ENCODE measurements at regions not wholly inside any gene's neighbourhood (a gene's known extent, or its start where the extent isn't known, plus 50 kb on each side); places are given as distances from the start of the nearest gene placed in this dataset.

DNA sequence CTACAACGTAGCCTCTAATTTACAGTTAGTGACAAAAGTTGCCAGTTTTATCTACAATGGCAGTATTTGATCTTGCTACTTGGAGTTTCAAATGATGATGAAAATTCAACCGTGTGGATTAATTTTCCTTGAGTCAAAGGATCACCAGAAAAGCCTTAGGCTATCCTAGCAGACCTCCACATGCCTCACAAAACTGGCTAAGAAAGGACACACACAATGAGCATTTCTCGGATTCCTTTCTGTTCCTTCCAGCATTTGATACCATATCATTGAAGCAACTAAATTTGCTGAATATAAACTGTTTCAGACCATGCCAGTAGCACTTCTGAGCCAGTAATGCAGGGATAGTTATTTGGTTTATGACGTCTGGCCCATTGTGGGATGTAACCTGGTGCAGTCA lies 587.4 kb upstream of the MDFIC2 start:
- no peak for DNase-seq

DNA sequence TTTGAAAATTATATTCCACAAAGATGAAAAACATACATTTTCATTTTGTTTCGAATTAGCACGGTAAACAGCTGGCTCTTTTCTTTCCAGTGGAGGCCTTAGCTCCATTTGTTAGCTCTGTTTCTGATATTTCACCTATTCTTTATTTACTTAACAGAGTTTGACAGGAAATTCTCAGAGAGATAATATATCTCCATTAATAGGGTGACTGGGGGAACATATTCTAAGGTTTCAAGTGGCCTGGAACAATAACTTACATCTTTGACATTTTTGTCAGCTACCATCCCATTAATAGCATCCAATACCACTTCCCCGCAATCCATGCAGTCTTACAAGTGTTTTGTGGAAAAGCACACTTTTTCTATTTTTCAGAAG lies 577.6 kb upstream of the MDFIC2 start:
- no peak for DNase-seq

DNA sequence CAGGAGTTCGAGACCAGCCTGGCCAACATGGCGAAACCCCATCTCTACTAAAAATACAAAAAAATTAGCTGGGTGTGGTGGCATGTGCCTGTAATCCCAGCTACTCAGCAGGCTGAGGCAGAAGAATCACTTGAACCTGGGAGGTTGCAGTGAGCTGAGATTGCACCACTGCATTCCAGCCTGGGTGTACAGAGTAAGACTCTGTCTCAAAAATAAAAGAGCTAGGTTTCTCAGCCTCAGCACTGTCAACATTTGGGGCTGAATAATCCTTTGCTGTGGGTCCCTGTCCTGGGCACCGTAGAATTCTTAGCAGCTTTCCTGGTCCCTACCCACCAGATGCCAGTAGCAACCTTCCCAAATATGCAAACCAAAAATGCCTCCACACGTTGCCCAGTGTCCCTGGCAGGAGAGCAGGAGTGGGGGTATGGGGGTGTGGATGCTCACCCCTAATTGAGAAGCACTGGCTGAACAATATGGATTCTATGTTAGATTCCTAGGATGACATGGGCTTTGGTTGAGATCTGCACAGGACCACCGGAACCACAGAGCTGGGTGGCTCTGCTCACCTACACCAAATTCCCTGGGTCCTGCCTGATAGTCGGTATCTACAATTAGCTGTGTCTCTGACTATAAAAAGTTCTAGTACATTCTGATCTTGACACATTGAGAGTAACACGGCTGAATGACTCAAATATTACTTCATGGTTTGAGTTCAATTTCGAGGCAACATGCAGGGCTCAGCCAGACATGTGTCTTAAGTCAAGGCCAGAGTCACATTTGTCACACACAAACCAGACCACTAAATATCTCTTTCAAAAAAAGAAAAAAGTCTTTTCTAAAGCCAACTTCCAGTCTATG lies 577.0 kb upstream of the MDFIC2 start:
- DNase-seq = no peak

DNA sequence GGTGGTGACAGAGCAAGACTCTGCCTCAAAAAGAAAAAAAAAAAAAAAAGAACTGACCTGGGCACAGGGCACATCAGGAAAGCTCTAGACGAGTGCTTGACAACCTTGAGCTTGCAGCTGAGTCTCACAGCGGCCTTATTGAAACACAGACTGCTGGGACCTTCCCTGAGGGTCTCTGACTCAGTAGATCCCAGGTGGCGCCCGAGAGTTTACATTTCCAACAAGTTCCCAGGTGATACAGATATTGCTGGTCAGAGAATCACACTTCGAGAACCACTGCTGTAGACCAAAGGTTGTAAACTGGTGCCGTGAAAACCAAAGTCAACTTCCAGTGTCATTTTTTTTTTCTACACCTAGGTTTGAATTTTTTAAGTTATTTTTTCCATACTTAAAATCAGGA lies 573.2 kb upstream of the MDFIC2 start:
- no peak for DNase-seq

DNA sequence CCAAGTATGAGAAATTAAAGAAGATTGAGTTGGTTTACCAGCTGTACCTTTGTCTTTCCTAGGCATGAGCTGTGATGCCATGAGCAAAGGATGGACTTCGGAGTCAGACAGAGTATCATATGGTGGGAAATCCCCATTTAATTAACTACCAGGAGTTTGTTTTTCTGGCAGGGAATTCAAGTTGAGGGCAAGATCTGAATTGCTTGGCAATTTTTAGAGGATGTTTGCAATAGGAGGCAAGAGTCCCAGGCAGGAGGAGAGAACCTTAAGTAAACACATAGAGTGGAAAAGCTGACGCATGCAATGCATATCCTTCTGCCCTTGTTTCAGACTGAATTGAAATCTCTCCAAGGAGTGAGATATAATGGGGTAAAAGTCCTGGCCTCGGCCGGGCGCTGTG lies 569.7 kb upstream of the MDFIC2 start:
- no peak for DNase-seq

DNA sequence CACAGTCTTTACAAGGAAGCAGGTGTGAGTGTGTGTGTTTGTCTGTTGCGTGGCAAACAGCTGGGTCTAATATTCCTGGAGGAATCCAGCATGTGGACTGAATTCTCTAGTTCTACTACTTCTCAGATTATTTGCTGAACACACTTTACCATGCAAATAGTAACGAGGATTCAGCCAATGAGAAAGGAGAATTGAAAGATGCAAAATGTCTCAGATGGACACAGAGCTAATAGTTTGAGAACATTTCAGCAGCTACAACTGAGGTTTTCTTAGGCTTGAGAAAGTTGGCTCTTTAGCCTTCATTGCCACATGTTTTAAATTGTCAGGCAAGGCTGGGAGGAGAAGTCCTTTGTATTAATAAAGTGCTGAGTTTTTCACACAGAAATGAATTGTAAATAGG lies 568.0 kb upstream of the MDFIC2 start:
- no peak for DNase-seq

DNA sequence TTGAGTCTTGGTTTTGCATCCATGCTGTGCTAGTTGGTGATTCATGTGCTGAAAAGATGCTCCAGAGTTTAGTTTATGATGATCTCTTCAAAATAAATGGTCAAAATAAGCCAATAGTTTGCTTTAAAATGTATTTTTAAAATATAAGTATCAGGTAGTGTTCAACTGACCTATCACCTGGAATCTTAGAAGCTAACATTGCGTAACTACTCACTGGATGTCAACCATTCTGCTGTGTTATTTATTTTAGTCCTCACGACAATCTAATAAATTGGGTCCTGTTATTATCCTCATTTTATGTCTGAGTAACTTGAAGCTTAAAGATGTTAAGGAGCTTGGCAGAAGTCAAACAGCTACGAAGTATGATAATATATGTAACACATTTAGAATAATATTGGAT lies 563.7 kb upstream of the MDFIC2 start:
- no peak for DNase-seq

DNA sequence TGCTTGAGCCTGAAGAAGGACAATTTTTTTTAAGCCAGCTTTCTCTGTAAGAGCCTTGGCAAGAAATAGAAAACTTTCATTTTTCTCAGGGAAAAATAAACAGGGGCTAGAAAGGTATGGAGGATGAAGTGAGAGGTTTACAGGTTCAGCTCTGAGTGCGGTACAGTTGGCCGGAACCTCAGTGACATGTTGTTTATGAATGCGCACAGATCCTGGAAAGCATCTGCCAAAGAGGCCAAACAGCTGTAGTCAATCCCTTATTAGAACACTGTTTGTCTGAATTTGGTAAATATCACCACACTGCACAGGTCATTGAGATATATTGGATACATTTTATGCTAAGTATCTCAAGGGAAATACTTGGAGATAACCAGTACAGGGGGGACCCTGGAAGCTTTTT lies 561.8 kb upstream of the MDFIC2 start:
- DNase-seq = no peak

DNA sequence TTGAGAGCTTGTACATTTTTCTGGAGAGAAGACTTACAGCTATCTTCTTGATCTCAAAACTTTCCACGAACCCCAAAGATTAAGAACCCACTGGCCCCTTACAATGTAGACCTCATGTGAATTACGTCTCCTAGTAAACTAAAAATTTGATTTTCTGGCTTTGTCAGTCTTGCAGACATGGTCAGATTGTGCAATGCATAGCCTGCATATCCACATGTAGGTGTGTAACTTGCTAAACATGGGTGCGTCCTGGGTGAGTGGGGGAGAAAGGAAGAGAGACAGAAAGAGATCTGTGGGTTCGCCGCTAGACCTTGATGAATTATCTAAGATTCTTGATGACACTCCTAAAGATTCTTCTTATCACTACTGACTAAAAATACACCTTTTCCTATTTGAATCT lies 561.2 kb upstream of the MDFIC2 start:
- no peak for DNase-seq

DNA sequence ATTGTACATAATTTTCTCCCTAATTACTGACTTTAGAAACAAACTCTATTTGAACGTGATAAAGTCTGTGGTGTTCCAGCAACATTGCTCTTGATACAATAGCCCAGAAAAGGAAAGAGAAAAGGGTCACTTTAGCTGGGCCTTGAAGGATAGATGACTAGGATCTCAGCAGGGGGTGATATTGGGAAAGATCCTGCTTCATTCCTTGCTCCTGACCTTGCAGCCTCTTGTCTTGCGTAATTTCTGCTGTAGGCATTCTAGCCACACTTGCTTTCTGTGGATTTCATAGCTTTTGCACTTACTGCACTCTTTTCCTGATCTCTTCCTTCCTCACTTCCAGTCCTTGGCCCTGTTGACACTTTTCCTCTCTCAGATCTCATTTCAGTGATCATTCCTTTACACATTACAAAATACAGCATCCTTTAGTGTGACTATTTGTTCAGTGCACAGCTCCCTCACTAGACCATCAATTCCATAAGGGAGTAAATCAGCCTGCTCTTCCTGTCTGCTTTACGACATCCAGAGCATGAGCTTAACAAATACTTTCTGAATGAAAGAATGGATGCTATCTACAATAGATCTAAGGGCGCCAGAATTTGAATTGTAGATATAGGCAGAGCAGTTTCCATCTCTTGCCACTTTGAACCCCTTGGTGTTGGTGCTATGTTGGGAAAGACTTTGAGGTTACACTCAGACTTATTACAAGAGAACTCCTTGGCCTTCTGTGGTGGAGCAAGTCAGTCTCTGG lies 559.6 kb upstream of the MDFIC2 start:
- DNase-seq = no peak

DNA sequence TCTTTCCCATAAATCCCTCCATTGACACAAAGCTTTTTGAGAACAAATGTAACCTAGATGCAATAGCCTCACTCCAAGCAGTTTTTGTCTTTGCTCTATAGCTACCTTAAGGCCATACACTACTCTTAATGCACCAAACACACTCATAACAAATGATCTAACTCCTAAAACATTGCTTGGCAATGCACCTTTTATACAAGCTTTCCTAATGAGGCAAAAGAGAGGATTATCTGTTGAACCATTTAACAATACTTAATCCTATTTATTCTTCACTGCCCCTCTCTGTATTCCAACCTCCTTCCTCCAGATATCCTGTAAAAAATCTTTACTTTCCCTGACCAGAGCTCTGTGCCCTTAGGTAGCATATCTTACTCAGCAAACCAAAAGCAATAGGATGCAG lies 558.1 kb upstream of the MDFIC2 start:
- DNase-seq = no peak

DNA sequence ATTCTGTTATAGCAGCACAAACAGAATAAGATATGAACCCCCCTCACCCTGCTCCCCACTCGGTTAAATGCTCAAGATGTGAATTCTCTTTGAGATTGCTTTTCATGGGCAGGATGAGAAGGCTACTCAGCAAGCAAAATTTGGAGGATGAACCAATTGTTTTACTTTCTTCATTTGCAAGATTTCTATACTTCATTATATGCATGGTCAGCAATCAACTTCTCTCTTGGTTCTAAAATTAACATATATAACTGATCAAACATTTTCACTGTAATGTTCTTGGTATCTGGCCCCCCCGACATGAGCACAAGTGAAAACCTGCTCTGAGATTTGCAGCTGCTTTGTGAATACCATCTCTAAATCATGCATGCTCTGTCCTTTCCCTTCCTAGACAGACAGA lies 556.1 kb upstream of the MDFIC2 start:
- DNase-seq = no peak

DNA sequence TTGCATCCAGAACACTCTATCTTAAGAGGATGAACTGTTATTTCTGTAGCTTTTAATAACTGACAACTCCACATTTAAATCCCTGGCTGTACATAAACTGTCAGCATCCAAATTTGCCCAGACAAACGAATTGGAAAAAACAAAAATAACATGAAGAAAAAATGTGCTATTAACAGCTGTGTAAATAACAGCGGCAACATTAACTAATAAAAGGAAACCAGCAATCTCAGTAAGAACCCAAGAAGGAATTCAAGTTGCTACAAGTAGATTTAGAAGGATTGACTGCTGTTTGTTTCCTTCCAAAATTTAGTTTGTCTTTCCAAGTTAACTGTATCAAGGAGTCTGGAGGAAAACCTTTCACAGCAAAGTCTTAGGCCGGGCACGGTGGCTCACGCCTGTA lies 550.6 kb upstream of the MDFIC2 start:
- DNase-seq = no peak

DNA sequence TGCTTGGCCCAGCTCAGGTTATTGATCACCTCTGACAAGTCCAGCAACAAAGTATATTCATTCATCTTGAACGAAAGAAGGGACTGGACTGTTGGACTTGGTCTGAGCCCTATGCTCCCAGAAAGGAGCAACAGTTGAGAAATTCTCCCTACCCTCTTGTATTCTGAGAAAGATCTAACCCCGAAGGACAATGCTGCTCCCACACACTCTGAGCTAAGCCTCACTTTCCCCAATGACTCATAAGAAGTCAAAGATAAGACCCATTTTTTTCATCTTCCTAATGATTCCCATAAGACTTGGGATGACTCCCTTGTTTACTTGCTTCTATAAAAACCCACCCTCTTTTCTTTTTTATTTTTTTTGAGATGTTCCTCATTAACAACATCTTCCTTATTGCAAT lies 549.4 kb upstream of the MDFIC2 start:
- DNase-seq = no peak

DNA sequence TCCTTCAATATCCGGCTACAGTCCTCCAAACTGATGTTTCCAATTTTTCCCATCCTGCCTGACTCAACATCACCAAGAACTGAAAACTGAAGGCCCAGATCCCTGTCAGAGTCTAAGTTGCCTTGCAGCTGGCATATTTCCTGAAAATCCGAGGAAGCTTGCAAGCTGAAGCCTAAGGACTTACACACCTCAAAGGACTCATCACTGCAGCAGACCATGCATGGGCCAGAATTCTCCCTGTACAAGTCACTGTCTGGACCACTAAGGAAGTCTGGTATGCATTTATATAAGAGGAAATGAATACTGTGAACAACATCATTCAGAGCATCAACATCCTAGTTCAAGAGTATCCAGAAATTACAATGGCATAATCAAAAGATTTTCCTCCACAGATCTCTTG lies 548.8 kb upstream of the MDFIC2 start:
- DNase-seq = no peak

DNA sequence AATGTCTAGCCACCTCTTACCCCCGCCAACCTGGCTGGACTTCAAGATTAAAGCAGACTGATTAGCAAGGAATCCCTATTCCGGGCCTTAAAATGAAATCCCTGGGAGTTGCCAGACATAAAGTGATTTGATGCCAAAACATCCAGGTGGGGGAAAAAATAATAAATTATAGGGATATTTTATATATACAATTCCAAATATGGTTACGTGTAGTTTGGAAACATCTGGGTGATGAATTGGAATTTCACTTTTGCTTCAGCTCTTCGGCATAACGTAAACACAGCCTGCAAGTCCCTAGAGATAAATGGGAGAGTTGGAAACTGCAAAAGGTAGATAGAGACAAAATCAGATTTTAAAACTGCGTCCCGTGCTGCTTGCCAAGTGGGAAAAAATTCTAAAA lies 545.5 kb upstream of the MDFIC2 start:
- no peak for DNase-seq

DNA sequence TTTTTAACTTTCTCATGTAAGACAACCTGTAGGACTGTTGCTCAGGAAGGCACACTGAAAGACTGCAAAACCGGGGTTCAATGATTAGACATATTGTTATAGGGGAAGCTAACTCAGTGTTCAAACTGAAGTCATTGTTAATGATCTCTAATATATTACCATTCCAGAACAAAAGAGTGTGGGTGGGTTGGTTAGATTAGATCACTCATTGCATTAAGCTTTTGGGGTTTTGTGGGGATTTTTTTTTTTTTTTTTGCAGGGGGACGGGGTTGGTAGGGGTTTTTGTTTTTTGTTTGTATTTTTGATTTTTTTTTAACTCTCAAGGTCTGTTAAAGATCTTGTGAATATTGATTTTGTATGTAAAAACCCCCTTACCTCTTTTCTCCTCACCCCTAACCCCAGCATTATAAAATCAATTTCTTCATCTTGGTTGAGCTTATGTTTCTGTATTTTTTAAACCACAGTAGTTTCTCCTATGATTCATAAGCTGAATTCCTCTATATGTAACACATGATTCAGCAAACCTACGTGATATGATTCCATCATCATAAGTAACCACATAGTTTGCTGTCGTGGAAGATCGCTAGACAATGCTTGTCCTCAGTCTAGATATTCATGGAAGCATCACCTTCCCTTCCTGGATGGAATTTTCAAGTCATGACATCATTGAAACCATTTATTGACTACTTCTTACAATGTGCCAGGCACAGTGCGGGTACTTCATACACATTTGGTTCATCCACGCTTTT lies 544.1 kb upstream of the MDFIC2 start:
- no peak for DNase-seq

DNA sequence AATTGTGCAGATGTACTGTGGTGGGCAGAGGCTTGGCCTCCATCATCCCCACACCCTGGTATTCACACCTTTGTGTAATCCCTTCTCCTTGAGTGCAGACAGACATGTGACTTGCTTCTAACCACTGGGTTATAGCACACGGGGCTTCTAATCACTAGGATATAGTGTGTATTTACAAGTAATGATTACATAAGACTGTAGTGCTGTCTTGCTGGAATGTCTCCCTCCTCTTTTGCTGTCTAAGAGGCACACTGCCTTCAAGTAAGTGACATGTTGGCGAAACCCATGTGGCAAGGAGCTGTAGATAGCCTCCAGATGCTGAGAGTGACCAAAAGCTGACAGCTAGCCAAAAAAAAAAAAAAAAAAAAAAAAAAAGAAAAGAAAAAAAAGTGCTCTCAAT lies 542.7 kb upstream of the MDFIC2 start:
- DNase-seq = no peak

DNA sequence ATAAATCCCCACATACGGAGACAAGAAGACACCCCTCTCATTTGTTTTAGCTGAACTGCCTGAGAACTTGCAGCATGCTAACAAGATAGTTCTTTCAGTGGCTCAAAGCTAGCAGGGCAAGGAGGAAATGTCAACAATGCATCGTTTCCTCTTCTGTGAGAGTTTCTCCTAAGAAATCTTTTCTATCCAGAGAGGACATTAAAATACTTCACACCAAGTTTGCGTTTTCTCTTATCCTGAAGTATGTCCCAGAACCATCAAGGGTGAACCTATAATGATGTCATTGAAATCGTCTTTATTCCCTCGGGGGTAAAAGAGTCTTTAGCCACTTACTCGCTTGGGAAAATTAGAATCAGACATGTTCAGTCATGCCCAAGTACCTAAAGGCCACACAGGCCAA lies 541.7 kb upstream of the MDFIC2 start:
- DNase-seq = no peak

DNA sequence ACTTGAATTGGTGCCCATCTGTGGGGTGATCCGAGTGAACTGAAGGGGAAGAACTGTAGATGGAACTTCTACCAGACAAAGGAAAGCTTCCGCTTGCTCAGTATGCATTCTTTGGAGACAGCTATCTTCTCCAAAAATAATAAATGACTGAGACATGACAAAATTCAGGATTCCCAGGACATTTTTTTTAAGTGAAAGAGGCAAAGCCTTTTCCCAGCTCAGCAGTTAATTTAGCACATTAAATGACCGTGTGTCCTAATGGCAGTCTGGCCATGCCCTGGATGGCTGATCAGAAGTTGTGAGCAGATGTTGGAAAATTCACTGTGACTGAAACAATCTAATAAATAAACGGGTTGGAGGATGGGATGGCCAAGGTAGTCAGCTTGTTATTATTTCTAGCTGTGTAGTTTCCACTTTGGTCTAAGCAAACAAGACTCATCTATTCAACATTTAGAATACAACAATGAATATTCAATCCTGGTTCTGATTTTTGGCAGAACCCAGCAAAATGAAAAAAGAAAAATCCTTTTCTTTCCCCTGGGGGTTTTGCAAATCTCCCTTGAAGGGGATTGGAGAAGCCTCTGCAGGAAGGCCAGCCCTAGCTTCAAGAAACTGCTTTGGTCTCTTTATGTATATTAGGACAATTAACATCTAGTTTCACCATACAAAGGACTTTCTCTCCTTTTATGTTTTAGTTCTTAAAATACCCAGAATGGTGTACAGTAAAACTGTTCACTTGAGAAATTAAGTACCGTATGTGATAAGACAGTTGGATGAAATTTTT lies 540.9 kb upstream of the MDFIC2 start:
- DNase-seq = no peak

DNA sequence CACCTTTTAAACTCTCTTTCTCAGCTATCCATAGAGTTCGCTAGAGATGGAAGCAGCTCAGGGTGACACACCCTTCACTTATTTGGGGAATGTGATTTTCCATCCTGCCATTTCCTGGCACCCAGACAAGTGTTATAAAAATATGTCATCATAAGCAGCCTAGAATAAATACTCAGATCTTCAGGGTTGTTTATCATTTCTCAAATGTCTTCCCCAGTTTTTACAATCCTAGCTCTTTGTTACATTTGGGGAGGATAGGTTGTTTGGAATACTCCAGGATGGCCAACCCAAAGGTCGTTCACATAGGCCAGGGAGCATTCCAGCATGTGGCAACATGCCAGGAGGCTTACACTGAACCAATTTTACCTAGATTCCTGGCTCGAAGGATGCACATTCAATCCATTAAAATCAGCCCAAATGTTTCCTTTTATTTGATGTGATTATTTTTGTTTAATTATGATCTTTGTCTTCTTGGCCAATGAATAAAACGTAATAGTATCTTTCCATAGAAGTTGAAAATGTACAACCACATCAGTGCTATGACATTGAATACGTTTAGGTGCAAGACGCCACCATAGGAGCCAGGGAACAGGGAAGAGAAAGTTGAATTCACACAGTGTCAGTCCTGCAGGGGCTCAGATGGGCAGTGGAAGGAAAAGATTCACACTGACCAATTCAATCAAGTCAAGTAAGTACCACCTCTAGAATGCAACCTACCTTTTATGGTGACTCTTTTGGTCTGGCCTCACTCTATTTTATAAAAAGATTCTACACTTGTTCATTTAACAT lies 537.7 kb upstream of the MDFIC2 start:
- no peak for DNase-seq
